Liver (tissue), 8 donors: ENCODE measurements at regions not wholly inside any gene's neighbourhood (a gene's known extent, or its start where the extent isn't known, plus 50 kb on each side); places are given as distances from the start of the nearest gene placed in this dataset.

Experiments used
- DNase-seq: peaks from one replicate; pipeline ENCODE4 v3.0.0-alpha.2; 2017; ENCODE audit warnings: low spot score
- H3K27ac ChIP-seq, 2 donors: one replicate each; pipeline ENCODE4 v1.7.0; 2013; ENCODE audit warnings: inconsistent platforms in 2 of 2, low read length in 2 of 2, control low read depth in 1 of 2, low read depth in 1 of 2, mild to moderate bottlenecking in 1 of 2
- H3K27me3 ChIP-seq, 4 donors: one replicate each; pipeline versions ENCODE4 v1.6.1 to v1.7.0; 2013; ENCODE audit warnings: low read length in 3 of 4, inconsistent platforms in 1 of 4, mild to moderate bottlenecking in 1 of 4, moderate library complexity in 1 of 4; ENCODE audit not compliant: control insufficient read depth in 4 of 4, insufficient read depth in 4 of 4
- H3K36me3 ChIP-seq, 4 donors: one replicate each; pipeline versions ENCODE4 v1.6.1 to v1.7.0; 2013; ENCODE audit warnings: low read length in 3 of 4, mild to moderate bottlenecking in 3 of 4, low read depth in 1 of 4, moderate library complexity in 1 of 4; ENCODE audit not compliant: control insufficient read depth in 4 of 4, insufficient read depth in 3 of 4
- H3K4me1 ChIP-seq, 4 donors: one replicate each; pipeline versions ENCODE4 v1.6.1 to v1.7.0; 2013; ENCODE audit warnings: low read length in 3 of 4, mild to moderate bottlenecking in 3 of 4, moderate library complexity in 1 of 4; ENCODE audit not compliant: control insufficient read depth in 4 of 4, insufficient read depth in 4 of 4
- H3K4me3 ChIP-seq, 3 donors: one replicate each; pipeline versions ENCODE4 v1.6.1 to v1.7.0; 2013; ENCODE audit warnings: low read length in 3 of 3, control low read depth in 1 of 3, low read depth in 1 of 3, mild to moderate bottlenecking in 1 of 3
- H3K9ac ChIP-seq, 2 donors: one replicate each; pipeline ENCODE4 v1.7.0; 2013; ENCODE audit warnings: low read length in 2 of 2, mild to moderate bottlenecking in 2 of 2, moderate library complexity in 2 of 2, control low read depth in 1 of 2, low read depth in 1 of 2
- H3K9me3 ChIP-seq, 4 donors: one replicate each; pipeline versions ENCODE4 v1.6.1 to v1.7.0; 2013; ENCODE audit warnings: low read length in 3 of 4; ENCODE audit not compliant: control insufficient read depth in 4 of 4
- EGR1 ChIP-seq, 2 donors: IDR thresholded peaks; 2 replicates each; pipeline ENCODE4 v1.6.1; 2016 to 2018; ENCODE audit warnings: antibody characterized with exemption in 2 of 2, low read depth in 2 of 2
- FOXA1 ChIP-seq: IDR thresholded peaks from 2 replicates; pipeline ENCODE4 v1.6.1; 2016; ENCODE audit warnings: antibody characterized with exemption
- FOXA2 ChIP-seq: IDR thresholded peaks from 2 replicates; pipeline ENCODE4 v1.6.1; 2016; ENCODE audit warnings: antibody characterized with exemption
- GABPA ChIP-seq, 2 donors: IDR thresholded peaks in 1 of 2; conservative IDR thresholded peaks in 1 of 2; 2 replicates each; pipeline ENCODE4 v1.6.1; 2016; ENCODE audit warnings: antibody characterized with exemption in 2 of 2, mild to moderate bottlenecking in 1 of 2, moderate library complexity in 1 of 2
- HNF4G ChIP-seq: IDR thresholded peaks from 2 replicates; pipeline ENCODE4 v1.6.1; 2016; ENCODE audit warnings: antibody characterized with exemption
- JUND ChIP-seq, 2 donors: IDR thresholded peaks; 2 replicates each; pipeline ENCODE4 v1.6.1; 2016; ENCODE audit warnings: antibody characterized with exemption in 2 of 2
- NR2F2 ChIP-seq: IDR thresholded peaks from 2 replicates; pipeline ENCODE4 v1.6.1; 2016; ENCODE audit warnings: antibody characterized with exemption
- RAD21 ChIP-seq, 2 donors: IDR thresholded peaks; 2 replicates each; pipeline ENCODE4 v1.6.1; 2016; ENCODE audit warnings: antibody characterized with exemption in 2 of 2, mild to moderate bottlenecking in 2 of 2
- RXRA ChIP-seq, 2 donors: IDR thresholded peaks; 2 replicates each; pipeline ENCODE4 v1.6.1; 2017 to 2018; ENCODE audit warnings: antibody characterized with exemption in 2 of 2, mild to moderate bottlenecking in 1 of 2
- SP1 ChIP-seq: IDR thresholded peaks from 2 replicates; pipeline ENCODE4 v1.6.1; 2018; ENCODE audit warnings: antibody characterized with exemption, mild to moderate bottlenecking
- TAF1 ChIP-seq: conservative IDR thresholded peaks from 2 replicates; pipeline ENCODE4 v1.6.1; 2016; ENCODE audit warnings: antibody characterized with exemption, mild to moderate bottlenecking
- YY1 ChIP-seq: IDR thresholded peaks from 2 replicates; pipeline ENCODE4 v1.6.1; 2016; ENCODE audit warnings: antibody characterized with exemption, mild to moderate bottlenecking
- whole genome bisulfite sequencing: extraction: QIAGEN DNeasy Blood & Tissue Kit; methylation state at CpG from one replicate; pipeline ENCODE4 v1.1.7; 2013; 5-methylcytosine and 5-hydroxymethylcytosine counted together
- TF ChIP-seq, protein P1 (sequence below): IDR thresholded peaks from 2 replicates; pipeline ENCODE4 v1.6.1; 2016; ENCODE audit warnings: antibody characterized with exemption
- TF ChIP-seq, protein P2 (sequence below): fragments of 150-350 bp; IDR thresholded peaks from 2 replicates; pipeline ENCODE4 v1.5.1; 2017; ENCODE audit warnings: improper control_type of control experiment, low read depth, low read length; ENCODE audit not compliant: missing input control
- TF ChIP-seq, protein P3 (sequence below): IDR thresholded peaks from 2 replicates; pipeline ENCODE4 v1.6.1; 2016; ENCODE audit warnings: antibody characterized with exemption
- TF ChIP-seq, protein P4 (sequence below): IDR thresholded peaks from 2 replicates; pipeline ENCODE4 v1.6.1; 2016; ENCODE audit warnings: antibody characterized with exemption
- donor health status: healthy.
- donor health status: healthy.
- donor health status: healthy.
- donor health status: healthy.
- donor health status: healthy.

DNA sequence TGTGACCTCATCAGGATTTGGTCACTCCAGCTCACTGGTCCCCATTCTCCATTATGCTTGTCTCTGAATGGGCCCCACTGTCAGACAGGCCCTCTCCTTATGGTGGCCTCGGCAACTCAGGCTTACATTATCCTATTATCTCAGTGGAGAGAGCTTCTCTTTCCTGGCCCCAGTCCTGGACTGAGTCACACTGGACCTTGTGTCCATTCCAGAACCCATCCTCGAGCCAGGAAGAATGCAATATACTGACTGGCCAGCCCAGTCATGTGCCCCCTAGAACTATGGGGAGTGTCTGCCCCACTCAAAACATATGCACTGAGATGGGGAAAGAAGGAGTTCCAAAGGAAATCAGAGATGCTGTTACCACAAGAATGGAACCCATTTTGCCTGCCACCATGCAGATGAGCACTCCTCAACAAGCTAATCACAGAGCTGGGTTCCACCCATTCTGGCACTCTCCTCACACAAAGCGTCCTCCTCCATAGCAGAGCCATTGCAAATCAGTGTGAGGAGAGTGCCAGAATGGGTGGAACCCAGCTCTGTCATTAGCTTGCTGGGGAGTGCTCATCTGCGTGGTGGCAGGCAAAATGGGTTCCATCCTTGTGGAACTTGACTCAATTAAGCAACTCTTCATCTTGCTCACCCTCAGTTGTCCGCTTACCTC lies 71.9 kb downstream of the CHRNA1 start:
- Histone ChIP-seq H3K9ac (no peak overlapping the region), H3K27ac (no peak overlapping the region), H3K4me3 (no peak overlapping the region), H3K36me3 (no peaks in the 10 kb centered on the region), H3K27me3 (no peaks in the 10 kb centered on the region), H3K9me3 (no peaks in the 10 kb centered on the region), H3K4me1 (no peaks in the 10 kb centered on the region)
- 92% methylated on average over 5 of the region's 5 CpGs for WGBS
- TF ChIP-seq FOXA1 (no peak), RXRA (IDR thresholded peaks at IDR 0.05) (no peak), TAF1 (no peak), EGR1 (IDR thresholded peaks at IDR 0.05; ENCODE audit: low read depth in 2 of 2) (no peak), FOXA2 (no peak), HNF4G (no peak), GABPA (IDR thresholded peaks at IDR 0.05 in 1 of 2, conservative IDR thresholded peaks at IDR 0.05 in 1 of 2) (no peak)
- TF ChIP-seq, protein P1, sequence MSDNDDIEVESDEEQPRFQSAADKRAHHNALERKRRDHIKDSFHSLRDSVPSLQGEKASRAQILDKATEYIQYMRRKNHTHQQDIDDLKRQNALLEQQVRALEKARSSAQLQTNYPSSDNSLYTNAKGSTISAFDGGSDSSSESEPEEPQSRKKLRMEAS, result no peak
- TF ChIP-seq, protein P2, sequence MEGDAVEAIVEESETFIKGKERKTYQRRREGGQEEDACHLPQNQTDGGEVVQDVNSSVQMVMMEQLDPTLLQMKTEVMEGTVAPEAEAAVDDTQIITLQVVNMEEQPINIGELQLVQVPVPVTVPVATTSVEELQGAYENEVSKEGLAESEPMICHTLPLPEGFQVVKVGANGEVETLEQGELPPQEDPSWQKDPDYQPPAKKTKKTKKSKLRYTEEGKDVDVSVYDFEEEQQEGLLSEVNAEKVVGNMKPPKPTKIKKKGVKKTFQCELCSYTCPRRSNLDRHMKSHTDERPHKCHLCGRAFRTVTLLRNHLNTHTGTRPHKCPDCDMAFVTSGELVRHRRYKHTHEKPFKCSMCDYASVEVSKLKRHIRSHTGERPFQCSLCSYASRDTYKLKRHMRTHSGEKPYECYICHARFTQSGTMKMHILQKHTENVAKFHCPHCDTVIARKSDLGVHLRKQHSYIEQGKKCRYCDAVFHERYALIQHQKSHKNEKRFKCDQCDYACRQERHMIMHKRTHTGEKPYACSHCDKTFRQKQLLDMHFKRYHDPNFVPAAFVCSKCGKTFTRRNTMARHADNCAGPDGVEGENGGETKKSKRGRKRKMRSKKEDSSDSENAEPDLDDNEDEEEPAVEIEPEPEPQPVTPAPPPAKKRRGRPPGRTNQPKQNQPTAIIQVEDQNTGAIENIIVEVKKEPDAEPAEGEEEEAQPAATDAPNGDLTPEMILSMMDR, result no peak
- no peak for DNase-seq

DNA sequence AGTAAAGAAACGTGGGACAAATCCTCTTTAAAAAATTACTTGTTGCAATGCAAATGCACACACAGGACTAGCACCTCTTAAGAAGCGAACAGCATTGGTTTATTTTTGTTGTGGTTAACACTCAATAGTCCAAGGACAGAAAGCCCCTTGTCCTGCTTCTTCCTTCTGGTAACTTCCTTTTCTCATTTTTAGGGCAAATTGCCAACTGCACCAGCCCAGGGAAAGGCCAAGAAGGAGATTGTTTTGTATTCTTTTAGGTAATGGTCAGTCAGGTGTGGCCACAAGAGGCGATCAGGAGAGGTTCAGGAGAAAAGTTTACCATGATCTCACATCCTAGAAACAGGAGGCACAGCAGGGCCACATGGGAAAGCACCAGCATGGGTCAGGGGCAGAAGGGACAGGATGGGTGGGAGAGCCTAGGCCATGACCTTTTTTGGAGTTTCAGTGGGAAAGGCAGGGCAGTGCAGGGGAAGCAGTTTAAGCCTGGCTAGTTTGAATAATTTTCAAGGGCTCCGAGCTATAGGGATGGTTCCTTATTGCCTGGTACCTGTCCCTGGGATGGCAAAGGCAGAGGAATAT lies 73.0 kb downstream of the CHRNA1 start:
- no peaks in the 10 kb centered on the region for H3K27me3 ChIP-seq
- H3K4me1 ChIP-seq, result no peaks in the 10 kb centered on the region
- no peak for DNase-seq
- H3K4me3 ChIP-seq, result no peak overlapping the region
- H3K9ac ChIP-seq, result no peak overlapping the region
- H3K27ac ChIP-seq, result no peak overlapping the region
- 76% methylated on average over 4 of the region's 4 CpGs for WGBS
- no peak for TF ChIP-seq RXRA (IDR thresholded peaks at IDR 0.05)
- TF ChIP-seq, protein P1, result no peak
- no peak for TF ChIP-seq NR2F2
- no peak for TF ChIP-seq YY1
- TF ChIP-seq TAF1, result no peak
- no peak for TF ChIP-seq FOXA2
- TF ChIP-seq, protein P3, sequence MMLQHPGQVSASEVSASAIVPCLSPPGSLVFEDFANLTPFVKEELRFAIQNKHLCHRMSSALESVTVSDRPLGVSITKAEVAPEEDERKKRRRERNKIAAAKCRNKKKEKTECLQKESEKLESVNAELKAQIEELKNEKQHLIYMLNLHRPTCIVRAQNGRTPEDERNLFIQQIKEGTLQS, result no peak
- no peaks in the 10 kb centered on the region for H3K9me3 ChIP-seq
- no peaks in the 10 kb centered on the region for H3K36me3 ChIP-seq

DNA sequence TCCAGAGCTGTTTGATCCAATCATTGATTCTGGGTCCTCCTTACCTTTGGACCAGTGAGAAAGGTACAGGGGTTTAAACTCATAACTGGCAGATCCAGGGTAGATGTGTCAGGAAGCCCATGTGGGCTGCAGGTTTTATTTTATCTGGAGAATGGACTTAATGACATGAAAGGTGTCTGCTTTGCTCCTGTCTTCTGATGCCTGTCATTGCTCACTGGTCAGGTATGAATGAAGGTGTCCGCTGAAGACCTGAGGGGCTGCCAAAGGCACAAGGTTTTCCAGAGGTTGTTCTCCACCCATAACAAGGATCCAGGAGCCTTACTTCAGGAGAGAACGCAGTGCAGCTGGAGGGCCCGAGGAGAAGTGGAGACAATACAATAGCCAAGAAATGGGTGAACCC lies 74.2 kb downstream of the CHRNA1 start:
- no peaks in the 10 kb centered on the region for H3K9me3 ChIP-seq
- H3K4me3 ChIP-seq, result no peak overlapping the region
- TF ChIP-seq NR2F2, result no peak
- TF ChIP-seq HNF4G, result no peak
- no peak for TF ChIP-seq EGR1 (IDR thresholded peaks at IDR 0.05; ENCODE audit: low read depth in 2 of 2)
- no peak for TF ChIP-seq TAF1
- TF ChIP-seq, protein P1, result no peak
- TF ChIP-seq, protein P4, sequence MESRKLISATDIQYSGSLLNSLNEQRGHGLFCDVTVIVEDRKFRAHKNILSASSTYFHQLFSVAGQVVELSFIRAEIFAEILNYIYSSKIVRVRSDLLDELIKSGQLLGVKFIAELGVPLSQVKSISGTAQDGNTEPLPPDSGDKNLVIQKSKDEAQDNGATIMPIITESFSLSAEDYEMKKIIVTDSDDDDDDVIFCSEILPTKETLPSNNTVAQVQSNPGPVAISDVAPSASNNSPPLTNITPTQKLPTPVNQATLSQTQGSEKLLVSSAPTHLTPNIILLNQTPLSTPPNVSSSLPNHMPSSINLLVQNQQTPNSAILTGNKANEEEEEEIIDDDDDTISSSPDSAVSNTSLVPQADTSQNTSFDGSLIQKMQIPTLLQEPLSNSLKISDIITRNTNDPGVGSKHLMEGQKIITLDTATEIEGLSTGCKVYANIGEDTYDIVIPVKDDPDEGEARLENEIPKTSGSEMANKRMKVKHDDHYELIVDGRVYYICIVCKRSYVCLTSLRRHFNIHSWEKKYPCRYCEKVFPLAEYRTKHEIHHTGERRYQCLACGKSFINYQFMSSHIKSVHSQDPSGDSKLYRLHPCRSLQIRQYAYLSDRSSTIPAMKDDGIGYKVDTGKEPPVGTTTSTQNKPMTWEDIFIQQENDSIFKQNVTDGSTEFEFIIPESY, result no peak
- TF ChIP-seq FOXA2, result no peak
- no peak for TF ChIP-seq SP1
- TF ChIP-seq RAD21 (IDR thresholded peaks at IDR 0.05), result no peak
- TF ChIP-seq, protein P3, result no peak
- no peak for TF ChIP-seq JUND (IDR thresholded peaks at IDR 0.05)
- no peak for TF ChIP-seq RXRA (IDR thresholded peaks at IDR 0.05)
- TF ChIP-seq, protein P2, result no peak
- no peak for TF ChIP-seq YY1
- TF ChIP-seq FOXA1, result no peak
- WGBS, result 95% methylated on average over 3 of the region's 3 CpGs
- H3K9ac ChIP-seq, result no peak overlapping the region
- H3K27ac ChIP-seq, result no peak overlapping the region
- no peaks in the 10 kb centered on the region for H3K27me3 ChIP-seq
- H3K4me1 ChIP-seq, result no peaks in the 10 kb centered on the region
- H3K36me3 ChIP-seq, result no peaks in the 10 kb centered on the region
- no peak for DNase-seq
